A204.1 (cell line): ENCODE measurements at regions not wholly inside any gene's neighbourhood (a gene's known extent, or its start where the extent isn't known, plus 50 kb on each side); places are given as distances from the start of the nearest gene placed in this dataset.

Source experiments
- FAIRE-seq: peaks from 2 replicates; lab custom pipeline; 2012; peaks lifted over from hg19 to GRCh38; lab: Jason Lieb, UNC

DNA sequence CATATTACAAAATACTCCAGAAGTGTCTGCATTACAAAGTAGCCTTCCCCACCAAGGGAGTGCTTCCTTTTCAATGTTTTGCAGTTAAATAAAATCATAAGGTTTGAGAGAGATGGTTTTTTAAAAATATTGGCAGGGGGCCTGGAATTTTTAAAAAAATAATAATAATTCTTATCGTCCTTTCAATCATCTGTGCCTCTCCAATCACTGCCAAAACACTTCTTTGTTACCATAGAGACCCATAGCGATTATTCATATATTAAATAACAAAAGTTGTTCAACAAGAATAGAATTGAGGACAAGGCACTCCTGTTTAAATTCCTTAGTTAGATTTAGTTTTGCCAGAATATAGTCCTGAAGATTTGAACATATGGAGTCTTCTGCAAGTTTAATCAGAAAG, 203.1 kb downstream of the FAT4 start:
- no peak for FAIRE-seq

DNA sequence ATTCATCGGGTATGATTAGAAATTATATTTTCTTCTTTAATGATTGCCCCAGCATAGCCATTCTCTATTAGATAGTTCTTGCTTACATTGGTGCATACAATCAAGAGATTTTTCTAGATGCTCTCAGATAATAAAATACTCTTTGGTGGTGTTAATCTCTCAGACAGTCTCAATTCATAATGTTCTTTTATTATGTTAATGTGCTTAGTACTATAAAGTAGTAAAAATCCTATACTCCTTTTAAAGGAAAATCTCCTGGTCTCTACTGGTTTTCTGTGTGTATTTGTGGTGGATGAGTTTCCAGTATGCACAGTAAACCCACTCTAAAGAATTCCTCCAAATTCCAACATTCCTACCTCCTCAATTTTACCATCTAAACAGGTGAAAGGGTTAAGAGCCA, 203.5 kb downstream of the FAT4 start:
- no peak for FAIRE-seq

DNA sequence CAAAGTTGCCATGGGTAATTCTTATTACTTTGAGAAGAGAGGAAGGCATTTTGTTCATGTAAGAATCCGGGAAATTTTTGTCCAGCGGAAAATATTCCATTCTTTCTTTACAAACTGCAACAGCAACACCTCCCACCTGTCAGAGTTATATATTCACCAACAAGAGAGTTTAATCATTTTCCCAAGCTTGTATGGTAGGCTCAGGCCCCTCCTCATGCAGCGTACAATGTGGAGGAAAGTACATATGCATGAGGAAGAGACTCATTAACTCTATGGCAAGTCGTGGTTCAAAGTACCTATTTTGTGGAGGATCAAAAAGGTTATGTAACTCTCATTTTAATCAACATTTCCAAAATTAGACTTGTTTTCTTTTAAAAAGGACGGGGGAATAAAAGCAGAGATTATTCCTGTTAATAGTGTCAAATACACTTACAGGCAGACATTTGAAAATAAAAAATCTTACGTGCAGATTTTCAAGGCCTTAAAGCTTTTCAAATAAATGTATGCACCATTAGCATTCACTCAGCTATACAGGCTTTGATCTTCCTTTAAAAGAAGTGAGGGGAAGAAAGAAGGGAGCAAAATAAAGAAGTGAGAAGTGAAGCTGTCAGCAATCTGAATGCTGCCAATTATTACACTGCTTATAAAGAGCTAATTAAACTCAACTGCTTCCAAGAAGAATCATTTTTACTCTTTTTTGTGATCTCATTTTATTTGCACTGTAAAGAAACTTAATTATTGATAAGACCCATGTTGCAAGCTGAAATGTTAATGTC, 204.8 kb downstream of the FAT4 start:
- FAIRE-seq, result no peak

DNA sequence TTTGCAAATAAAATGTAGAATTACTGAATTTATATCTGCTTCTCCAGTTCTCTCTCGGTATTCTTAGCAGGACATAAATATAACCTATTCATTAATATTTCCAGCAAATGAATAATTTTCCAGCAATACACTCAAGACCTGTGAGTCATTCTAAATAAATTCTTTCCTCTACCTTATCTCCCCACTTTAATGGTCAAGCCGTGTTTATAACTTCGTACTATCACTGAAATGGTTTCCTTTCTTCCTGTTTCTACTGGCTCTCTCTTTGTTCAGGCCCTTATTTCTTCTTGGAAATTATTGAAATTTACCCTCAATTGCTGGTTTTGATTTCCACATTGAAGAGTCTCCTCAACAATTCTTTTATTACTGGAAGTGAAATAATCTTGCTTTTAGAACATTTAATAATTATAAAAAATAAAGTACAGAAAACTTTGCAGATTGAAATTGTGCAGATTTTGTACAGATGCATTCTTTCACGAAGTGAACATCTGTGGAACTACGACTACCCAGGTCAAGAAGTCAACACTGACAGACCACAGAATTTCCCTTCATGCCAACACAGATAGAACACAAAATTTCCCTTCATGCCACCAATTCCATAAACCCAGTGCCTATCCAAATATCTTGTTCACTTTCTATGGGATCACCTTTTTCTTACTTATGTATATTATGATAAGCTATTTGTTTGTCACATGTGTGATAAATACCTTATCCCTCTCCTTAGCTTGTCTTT, 205.7 kb downstream of the FAT4 start:
- FAIRE-seq, result no peak

DNA sequence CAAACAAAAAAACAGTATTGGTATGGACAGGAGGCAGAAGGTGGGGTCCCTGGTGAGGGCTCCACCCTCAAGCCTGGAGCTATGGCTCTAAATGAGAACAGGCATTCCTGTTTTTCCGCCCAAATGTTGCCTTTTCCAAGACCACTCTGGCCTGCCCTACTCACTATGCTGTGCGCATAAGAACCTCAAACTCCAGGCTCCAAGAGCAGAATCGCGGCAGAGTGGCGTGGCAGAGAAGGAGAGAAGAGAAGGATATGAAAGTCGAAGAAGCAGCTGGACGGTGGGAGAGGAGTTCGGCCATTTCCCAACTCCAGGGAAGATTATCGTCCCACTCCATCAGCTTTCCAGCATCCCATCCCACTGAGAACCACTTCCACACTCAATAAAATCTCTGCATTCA, 207.8 kb downstream of the FAT4 start:
- FAIRE-seq, result no peak

DNA sequence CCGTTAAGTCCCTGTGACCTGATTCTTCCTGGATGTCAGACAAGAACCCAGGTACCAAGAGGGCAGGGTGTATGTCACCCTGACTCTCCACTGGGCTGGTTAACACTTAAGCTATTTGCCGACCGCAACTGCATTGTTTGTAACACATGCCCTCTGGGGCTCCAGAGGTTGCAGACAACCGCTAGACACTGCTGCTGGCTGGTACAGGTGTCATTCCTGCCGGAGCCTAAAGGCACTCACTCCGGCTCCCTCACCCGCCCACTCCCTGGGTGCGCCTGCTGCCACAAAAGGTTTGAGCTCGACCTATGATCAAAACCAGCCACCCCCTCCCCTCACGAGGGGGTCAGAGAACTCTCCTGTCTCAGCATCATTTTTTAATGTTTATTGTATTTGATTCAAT, 208.2 kb downstream of the FAT4 start:
- no peak for FAIRE-seq

DNA sequence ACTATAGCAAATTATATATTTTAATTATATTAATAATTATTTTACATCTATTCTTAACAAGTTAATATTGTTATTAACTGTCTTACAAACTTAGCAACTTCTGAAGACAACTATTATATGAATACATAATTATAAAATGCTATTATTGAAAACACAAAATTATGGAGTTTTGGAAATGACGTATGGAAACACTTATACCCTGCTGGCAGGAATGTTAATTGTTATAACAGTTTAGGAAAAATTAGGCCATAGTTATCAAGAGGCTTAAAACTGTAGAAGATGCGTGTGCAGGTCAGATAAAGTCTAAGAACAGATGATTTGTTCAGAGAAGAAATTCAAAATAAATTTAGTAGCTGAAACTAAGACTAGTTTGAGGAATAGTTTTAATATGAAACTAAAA, 211.7 kb downstream of the FAT4 start:
- no peak for FAIRE-seq

DNA sequence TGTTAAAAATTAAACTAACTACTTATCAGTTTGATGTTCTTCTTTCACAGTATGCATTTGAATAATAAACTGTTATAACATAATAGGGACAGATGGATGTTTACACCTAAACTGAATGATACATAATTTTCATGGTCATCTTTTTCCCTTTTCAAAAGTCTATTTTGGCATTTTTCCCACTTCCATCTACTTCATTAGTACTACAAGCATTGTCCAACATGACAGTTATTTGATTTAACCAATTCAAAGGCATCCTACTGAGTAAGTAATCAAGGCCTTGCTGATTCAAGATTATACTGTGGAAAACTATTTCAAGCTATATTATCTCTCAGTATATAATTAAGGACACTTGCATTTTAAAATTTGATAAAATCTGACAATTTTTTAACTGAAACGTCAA, 212.9 kb downstream of the FAT4 start:
- FAIRE-seq, result no peak

DNA sequence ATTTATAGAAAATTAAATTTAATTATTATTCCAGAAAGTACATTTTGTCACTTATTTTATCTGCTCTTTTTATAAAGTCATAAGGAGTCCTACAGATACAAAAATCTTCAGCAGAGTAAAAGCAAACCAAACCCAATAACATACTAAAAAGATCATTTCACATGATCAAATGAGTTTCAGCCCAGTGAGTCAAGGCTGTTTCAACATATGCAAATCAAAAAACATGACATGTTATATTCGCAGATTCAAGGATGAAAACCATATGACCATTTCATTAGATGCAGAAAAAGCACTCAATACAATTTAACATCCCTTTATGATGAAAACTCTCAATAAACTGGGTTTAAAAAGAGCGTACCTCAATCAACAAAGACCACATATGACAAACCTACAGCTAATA, 214.3 kb downstream of the FAT4 start:
- FAIRE-seq, result no peak

DNA sequence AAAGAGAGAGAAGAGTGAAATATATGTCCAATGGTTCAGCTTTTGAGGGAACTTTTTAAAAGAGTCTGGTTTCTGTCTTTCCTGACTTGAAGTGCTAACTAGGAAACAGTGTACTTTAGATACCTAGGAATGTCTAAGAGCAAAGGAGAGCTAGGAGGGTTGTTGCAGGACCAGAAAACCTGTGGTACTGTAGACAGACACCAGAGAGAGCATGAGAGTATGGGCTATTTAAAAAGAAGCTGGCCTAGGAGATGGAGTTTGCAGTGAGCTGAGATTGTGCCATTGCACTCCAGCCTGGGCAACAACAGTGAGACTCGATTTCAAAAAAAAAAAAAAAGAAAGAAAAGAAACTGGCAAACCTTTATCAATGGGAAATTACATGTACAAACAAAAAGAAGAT, 223.9 kb downstream of the FAT4 start:
- FAIRE-seq, result no peak

DNA sequence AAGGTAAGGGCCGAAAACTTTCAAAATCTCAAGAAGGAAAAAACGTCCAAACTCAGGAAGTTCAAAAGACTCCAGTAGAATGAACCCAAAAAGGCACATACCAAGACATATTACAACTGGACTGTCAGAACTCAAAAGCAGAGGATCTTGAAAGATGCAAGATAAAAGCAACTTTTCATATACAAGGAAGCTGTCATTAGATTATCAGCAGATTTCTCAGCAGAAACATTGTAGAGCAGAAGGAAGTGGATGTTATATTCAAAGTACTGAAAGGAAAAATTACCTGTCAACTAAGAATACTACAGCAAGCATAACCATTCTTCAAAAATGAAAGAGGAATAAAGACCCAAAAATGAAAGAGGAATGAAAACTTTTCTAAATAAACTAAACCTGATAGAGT, 224.9 kb downstream of the FAT4 start:
- FAIRE-seq, result no peak

DNA sequence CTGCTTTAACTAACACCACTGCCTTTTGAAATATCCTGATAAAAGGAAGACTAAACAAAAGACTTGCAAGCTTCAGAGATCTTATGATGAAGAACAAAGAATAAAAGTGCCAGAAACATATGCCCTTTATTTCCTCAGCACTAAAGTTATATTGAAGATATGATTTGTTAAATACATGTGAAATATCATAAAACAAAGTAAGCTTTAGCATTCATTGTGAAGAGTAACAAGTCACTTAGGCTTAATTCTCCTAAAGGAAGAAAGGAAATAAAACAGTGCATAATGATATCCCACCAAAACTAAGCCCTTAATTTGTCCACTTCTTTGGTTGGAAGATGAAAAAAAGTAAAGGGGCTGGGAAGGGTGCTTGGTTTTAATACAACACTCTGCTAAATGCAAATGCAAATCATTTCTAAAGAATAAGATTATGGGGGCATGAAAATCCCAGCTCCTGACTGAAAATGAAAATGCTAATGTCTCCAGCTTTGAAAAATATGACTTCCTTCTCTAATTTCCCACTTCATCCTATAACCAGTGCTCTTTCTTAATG, 227.2 kb downstream of the FAT4 start:
- FAIRE-seq, result no peak

DNA sequence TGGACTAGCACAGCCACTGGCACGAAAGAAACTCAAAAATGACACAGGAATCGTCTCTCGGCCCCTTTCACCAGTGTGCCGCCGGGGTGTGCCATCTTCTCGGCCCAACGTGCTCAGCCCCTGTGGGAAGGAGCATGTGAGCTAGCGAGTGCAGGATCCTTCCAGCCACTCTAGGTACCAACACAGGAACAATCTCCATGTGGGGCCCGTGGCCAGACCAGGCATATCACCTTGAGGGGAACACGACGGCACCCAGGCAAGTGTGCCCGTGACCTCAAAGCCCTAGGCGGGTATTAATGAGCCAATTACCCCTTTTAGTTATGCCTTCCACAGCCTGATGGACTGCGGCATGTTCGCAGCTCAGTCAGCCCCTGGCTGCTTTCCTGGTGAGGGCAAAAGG, 231.5 kb downstream of the FAT4 start:
- FAIRE-seq, result no peak

DNA sequence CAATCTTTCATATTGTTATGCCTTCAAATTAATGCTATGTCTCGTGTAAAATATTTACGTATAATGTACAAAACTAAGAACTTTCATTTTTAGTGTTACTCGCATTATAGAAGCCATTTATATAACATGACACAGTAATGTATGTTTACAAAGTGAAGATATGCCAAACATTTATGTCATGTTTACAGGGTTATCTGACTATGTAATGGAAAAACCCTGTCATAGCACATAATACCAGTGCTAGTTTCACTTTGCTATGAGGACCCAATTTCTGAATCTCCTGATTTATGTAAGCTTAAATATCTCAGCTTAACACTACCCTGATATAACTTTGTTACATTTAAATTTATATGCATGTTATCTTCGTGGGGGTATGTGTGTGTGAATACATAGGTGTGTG, 233.1 kb downstream of the FAT4 start:
- no peak for FAIRE-seq

DNA sequence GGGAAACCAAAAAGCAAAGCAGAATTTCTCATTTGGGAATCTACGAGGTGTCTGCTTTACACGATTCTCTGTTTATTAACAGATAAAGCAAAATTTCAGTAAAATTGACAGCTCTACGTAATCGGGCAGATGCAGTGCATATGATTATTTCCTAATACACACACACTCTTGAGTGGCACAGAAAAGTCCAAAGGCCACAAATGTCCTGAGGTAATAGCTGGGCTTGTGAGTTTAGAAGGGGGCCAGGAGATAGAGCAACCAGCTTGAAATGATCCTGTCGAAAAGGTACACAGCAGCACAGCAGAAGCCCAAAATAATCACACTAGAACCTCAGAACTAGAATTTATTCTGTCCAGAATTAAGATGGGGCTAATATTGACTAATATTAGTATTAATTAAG, 236.0 kb downstream of the FAT4 start:
- FAIRE-seq, result no peak

DNA sequence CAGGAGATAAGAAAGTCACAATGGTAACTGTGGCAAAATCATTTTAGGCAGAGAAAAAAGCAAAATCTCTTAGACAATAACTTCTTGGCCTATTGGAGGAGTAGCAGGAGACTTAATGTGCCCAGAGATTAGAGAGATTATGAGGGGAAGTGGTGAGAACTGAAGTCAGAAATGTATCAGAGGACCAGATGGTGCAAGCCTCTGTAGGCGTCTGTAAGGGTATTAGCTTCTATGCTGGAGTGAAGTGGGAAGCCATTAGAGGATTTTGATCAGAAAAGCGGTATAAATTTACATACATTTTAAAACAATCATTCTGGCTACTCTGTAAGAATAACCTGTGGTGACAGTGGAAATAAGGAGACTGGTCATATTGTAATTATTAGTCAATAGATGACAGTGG, 236.7 kb downstream of the FAT4 start:
- FAIRE-seq, result no peak

DNA sequence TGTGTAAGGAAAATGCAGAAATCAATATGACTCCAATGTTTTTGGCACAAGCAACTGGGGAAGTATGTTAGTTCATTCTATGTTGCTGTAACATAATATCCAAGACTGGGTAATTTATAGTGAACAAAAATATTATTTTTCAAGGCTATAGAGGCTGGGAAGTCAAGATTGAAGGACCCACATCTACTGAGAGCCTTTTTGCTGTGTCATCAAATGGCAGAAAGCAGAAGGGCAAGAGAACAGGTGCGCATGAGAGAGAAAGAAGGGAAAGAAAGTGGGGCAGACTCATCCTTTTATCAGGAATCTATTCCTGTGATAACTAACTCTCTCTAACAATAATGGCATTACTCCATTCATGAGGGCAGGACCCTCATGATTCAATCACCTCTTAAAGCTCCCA, 237.2 kb downstream of the FAT4 start:
- no peak for FAIRE-seq

DNA sequence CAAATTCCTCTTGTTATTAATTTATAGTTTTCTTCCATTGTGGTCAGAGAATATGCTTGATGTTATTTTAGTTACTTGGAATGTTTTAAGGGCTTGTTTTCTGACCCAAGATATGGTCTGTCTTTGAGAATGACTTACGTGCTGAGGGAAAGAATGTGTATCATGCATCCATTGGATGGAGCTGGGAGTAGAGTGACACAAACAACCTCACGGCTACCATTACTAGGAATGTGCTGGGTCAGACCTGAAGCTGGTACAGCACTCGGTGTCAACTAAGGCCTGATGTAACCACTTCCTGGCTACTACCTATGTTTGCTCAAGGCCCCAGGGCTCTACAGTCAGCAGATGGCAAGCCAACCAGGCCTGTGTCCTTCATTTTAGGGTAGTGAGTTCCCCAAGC, 257.8 kb downstream of the FAT4 start:
- FAIRE-seq, result no peak

DNA sequence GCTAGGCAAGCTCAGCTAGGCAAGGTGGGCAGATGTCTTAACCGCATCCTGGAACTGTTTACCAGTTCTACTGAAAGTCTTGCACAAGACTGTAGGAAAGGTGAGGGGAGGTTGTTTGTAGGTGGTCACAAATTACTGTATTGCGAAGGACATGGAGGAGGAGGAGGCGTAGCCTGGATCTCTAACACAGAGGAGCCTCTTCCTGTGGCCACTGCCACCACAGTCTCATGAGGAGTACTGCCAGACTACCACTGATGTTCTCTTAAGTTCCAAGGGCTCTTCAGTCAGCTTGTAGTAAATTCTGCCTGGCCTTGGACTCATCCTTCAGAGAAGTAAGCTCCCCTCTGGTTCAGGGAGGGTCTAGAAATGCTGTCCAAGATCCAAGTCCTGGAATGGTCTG, 258.6 kb downstream of the FAT4 start:
- no peak for FAIRE-seq

DNA sequence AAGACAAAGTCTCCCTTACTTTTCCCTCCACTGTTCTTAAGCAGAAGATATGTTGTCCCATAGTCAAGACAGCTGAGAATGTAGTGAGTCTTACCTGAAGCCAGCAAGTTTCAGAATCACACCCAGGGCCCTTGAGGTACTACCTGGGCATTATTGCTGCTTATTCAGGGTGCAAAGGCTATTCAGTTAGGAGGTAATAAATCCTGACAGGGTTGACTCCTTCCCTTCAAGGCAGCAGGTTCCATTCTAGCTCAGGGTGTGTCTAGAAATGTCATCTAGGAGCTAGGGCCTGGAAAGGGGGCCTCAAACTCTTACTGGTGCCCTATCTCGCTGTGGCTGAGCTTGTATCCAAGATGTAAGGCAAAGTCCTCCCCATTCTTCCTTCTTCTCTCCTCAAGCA, 259.0 kb downstream of the FAT4 start:
- FAIRE-seq, result no peak

DNA sequence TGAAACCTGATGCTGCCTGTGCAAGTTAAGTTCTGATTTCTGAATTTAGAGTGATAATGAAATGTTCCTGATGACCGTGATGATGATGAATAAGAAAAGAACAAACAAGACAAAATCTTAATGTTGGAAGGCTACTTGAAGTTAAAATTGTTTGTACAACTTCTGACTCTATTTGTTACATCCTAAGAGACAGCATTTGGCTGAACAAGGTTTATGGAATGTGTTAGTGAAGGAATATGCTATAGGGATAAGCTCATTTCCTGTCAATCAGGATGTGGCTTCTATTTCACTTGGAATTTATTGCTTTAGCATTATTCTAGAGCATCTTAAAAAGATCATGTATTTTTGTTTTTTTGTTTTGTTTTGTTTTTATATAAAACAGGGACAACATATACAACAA, 267.5 kb downstream of the FAT4 start:
- FAIRE-seq, result no peak

DNA sequence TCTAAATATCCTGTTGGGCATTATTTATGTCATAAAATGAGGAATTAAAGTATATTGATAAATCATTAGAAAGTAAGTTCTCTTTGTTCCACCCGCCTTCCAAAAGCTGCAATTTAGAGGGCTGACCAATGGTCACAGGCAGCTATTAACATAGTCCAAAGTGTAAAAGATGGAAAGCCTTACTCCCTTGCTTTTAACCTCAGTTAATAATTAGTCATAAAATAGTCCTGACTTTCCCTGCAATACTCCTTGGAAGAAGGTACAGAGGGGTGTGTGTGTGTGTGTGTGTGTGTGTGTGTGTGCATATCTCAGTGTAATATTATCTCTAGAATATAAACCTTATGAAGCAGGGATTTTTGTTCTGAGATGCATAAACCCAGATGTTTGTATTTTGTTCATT, 275.4 kb downstream of the FAT4 start:
- no peak for FAIRE-seq

DNA sequence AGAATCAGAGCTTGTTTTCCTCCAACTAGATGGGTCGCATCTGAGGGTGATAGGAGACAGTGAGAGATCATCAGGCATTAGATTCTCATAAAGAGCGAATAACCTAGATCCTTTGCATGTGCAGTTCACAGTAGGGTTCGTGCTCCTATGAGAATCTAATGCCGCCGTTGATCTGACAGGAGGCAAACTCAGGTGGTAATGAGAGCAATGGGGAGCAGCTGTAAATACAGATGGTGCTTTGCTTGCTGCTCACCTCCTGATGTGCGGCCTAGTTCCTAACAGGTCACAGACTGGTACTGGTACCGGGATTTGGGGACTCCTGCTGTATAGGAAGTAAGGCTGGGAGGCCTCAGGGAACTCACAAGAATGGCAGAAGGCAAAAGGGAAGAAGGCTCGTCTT, 276.5 kb downstream of the FAT4 start:
- no peak for FAIRE-seq

DNA sequence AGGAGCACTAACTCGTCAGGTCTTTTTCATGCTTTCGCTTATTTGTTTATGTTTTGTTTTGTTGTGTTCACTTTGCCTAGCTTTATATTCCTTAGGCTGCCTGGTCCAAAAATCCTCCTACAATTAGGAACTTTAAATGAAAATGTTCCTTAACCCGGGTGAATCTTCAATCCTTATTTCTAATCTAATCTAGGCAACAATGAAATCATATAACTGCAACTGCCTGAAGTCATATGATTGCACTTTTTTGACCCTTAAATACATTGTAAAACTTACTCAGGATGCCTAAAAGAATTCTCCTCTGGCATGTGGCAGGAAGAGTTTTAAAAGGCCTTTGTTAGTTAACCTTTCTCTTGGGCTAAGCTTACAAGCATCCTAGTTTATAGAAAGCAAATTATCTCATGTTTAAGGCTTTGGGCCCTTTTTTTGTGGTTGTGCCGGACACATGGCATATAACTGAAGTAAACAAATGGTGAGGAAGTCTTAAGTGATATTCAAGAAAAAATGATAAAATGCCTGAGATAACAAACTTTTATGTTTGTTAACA, 279.4 kb downstream of the FAT4 start:
- FAIRE-seq, result no peak
